CD1c-positive myeloid dendritic cell (primary cell): ENCODE measurements at regions not wholly inside any gene's neighbourhood (a gene's known extent, or its start where the extent isn't known, plus 50 kb on each side); places are given as distances from the start of the nearest gene placed in this dataset.
"Not testable (repeated sequence)": the region's sequence is repeated elsewhere in the genome, so short reads cannot be mapped to it uniquely, and the experiment has no call there.

Experiments used
- DNase-seq: peaks from one replicate; pipeline ENCODE4 v3.0.0-alpha.2; 2016; ENCODE audit errors: extremely low spot score

DNA sequence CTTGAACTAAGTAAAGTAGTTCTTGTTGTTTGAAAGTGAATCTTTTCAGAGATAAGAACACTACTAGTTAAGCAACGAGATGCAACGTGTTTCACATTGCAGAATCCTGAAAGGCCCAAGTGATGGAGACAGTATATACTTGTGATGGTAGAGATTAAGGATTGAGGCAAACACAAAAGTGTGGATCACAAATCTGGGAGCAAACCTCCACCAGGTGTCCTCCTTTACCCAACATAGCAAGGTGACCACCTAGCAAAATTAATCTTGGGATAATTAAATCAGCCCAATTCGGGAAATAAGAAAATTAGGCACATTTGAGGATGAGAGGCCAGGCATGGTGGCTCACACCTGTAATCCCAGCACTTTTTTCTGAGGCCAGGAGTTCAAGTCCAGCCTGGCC lies 563.9 kb downstream of the DACH1 start:
- DNase-seq: no peak

DNA sequence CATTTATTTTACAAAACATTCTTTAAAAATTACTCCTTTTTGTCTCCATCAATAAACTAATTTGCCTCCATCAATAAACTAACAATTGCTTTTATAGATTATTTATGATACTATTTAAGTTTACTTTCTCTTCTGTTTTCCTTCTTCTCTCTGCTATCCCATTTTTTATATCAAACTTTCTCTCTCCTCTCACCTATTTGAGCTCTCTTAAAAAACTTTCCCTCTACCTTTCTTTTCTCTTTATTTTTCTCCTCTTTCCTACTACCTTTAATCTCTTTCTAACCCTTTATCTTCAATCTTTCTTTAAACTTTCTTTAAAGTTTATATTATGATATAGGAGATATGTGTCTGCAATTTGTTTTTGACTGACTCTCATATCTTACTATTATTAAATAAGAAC lies 566.4 kb downstream of the DACH1 start:
- DNase-seq: no peak

DNA sequence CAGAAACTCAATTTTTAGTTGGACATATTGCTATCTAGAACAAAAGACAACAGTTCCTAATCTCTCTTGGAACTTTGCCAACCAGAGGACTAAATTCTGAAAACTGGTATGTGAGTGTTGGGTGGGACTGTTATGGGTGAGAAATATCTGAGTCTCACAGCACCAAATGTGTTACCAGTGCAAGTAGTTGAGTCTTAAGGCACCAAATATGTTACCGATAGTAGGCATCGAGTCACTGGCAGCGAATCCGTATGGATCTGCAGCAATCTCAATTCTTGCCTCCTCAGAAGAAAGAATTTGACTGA lies 575.2 kb downstream of the DACH1 start:
- no peak for DNase-seq

DNA sequence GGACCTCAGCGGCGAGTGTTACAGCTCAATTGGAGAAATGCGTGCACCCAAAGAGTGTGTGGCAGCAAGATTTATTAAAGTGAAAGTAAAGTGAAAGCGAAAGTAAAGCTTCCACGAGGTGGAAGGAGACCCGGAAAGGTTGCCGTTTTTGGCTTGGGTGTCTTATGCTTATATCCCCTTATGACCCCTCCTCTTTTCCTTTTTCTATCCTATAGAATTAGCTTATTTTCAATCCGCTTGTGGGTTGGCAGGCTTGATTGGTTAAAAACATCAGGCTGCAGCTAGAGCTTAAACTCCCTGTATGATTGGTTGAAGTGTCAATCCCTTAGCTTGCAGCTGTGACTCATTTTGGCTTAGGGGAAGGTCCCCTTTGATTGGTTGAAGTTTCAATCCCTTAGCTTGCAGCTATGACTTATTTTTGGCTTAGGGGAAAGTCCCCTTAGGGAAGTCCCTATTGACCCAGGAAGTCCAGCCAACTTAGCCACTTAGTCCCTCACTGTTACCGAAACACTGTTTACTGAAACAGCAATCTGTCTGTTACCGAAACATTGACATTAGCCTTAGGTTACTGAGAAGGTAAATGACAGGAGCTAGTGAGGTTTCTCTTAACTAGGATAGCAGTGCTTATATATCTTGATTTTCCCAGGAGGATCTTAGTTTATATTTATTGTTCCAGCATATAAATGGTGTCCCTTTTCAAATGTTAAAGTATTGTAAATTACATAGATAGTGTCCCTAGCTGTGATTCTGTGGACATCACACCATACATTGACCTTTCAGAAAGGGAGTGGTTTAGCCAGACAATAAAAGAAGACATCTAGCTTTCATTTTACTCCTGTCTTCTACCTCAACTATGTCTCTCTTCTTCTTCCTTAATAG lies 575.8 kb downstream of the DACH1 start:
- DNase-seq: peak; percentile 89

DNA sequence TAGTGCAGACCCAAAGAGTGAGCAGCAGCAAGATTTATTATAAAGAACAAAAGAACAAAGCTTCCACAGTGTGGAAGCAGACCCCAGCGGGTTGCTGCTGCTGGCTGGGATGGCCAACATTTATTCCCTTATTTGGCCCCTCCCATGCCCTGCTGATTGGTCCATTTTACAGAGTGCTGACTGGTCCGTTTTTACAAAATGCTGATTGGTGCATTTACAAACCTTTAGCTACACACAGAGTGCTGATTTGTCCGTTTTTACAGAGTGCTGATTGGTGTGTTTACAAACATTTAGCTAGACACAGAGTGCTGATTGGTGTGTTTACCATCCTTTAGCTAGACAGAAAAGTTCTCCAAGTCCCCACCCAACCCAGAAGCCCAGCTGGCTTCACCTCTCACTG lies 577.0 kb downstream of the DACH1 start:
- DNase-seq: not testable (repeated sequence)

DNA sequence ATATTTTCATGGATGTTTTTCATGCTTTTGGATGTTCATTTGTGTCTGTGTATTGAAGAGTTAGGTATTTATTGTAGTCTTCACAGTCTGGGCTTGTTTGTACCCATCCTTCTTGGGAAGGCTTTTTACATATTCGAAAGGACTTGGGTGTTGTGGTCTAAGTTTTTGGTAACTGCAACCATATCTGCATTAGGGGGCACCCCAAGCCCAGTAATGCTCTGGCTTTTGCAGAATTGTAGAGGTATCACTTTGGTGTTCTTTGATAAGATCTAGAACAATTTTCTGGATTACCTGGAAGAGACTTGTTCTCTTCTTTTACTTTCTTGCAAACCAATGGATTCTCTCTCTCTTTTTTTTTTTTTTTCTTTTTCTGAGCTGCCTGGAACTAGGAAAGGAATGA lies 581.3 kb downstream of the DACH1 start:
- no peak for DNase-seq

DNA sequence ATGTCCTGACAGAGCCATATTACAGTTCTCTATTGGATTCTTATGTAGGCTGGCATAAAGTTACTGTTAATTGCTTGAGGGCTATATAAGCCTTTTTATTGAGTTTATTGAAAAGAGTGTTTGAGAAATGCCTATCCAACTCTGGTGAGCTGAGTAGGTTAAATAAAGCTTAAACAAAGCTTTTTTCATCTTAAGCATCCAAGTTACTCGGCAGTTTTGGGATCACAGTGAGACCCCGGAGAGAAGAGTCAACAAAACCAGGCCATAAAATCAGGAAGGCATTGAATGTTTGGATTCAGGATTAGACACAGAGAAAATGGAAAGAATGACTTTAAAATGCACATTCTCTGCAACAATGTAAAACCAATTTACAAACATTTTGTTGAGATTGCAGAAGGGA lies 588.5 kb downstream of the DACH1 start:
- no peak for DNase-seq

DNA sequence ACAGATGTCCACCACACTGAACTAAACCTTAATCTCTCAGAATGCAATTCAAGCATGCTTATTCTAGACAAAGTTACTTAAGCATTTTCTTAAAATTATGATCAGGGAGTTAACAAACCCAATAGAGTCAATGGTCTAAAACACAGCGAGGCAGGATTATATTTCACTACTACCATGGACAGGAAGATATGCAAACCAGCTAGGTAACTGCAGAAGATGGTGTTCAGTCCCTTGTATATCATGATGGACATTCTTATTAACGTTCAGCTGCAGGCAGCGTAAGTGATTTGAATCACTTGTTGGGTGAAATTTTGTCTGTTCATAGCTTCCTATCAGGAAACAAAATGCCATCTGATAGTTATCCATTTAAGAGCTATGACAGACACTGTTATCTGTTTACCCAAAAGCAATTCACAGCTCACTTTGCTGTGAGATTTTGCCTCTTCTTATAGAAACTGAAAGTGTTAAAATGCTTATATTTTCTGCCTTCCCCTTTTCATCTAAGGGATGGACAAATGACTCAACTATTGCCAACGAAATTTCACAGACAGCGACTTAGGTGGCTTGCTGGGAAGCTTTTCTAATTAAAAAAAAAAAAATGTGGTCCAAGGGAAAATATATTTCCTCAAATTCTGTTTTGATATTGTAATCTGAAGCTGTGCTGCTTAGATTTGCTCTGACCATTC lies 591.9 kb downstream of the DACH1 start:
- DNase-seq: peak; percentile 30

DNA sequence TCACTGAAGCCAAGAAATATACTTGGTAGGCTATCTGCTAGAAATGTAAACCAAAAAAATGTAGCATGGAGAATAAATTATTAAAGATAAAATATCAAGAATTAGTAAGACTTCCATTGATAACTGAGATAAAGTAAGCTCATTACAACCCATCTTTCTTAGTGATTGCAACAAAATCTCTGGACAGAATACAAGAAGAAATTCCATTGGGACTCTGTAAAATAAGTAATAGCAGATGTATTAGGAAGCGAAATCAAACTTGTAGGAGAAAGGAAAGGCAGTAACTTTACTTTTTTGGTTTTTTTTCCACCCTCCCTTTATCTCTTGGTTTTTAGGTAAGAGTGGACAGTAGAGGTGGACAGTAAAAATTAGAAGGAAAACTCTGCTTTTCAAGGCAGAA lies 605.7 kb downstream of the DACH1 start:
- no peak for DNase-seq

DNA sequence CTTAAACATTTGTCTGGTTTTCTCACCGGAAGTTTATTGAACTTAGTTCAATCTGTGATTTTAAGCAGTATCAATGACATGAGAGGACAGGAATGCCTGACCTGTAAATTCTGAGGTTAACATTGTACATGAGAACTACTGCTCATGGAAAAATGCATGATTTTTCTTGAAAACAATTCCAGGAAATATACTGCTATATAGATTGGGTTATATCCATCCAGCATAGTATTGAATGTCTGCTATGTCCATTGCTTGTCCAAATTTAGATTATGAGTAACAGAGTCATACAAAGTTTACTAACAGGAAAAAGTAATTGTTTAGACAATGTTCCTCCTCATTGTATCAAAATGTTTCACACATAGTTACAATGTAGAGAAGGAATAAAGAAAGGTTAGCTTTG lies 606.8 kb downstream of the DACH1 start:
- no peak for DNase-seq

DNA sequence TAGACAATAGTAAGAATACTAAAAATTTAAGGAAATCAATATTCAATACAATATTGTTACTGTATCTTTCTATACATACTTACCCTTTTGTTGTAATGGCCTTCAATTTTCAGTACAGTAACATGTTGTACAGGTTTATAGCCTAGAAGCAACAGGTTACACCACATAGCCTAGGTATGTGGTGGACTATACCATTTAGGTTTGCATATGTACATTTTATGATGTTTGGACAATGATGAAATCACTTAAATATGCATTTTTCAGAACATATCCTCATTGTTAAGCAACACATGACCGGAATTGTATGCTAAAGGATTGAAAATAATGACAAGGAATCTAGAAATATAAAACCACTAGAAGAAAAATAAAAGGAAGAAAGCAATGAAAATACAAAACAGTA lies 611.4 kb downstream of the DACH1 start:
- no peak for DNase-seq

DNA sequence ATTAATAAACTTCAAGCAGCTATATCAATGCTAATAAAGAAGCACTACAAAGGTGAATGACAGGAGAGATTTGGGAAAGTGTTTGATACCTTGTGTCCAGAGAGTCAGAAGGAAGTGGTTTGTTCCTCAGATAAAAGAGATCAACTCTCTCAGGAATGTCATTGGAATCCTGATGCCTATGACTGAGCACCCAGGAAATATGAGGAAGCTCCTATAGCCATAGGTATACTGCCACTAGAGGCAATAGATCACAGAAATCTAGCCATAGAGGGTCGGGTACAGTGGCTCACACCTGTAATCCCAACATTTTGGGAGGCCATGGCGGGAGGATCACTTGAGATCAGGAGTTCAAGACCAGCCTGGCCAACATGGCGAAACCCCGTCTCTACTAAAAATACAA lies 612.6 kb downstream of the DACH1 start:
- DNase-seq: no peak

DNA sequence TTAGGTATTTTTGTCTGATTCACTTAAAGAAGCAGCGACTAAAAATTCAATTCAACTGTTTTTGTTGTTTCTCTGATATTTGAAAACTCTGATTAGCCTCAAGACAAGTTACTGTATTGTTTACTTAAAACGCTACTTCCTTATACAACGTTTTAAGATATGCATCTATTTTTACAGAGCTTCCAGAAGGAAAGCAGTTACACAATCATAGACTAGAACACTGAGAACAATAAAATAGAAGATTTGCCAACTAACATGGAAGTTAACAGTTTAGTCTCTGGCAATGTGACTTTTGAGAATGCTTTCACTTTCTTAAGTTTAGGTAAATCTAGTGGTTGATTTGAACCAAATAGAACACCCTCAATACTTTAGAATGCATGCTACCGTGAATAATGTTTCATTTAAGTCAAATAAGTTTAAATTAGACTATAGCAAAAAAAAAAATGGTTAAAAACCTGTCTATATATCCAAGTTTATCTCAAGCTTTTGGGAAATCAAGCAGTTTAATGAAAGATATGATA lies 614.8 kb downstream of the DACH1 start:
- DNase-seq: no peak

DNA sequence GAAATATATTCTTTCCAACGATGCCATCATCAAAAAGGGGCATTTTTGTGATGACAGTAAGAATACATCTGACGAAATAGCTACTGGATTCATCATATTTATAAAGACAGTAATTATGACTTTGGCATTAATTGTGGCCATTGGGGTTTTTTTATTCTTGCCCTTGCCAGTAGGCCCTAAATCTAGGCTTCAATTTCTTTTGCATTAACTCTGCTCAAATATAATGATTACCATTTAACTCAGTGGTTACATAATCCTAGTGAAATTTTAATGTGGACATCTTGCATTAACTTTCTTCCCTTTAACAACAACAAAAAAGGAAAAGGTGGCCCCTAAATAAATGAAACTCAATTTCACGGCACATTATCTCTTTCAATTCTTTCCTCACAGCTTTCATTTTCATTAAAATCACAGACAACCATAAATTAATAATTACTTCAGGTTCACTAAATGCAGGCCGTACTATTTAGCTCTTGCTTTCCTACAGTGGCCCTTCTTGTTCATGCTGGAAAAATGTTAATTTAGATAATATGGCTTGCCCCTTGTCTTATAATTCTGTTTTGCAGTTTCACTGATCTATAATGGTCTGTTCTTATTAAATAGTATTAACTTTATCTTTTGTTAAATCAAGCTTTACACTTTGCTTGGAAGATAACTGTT lies 615.6 kb downstream of the DACH1 start:
- DNase-seq: no peak

DNA sequence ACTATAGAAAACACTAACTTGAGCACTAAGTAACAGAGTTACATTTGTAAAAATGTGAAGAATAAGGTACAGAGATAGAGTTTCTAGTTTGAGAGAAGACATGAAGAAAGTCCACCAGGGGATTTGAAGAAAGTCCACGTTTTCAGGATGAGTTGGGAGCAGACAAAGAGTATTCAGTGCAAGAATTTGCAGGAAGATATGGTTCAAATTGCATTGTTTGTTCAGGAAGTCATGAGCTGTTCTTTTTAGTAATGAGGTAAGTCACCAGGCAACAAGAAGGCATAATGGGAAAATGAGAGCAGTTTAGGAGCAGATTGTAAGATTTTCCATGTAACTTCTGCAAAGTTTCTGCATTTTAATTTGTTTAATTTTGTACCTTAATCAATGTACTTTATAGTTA lies 618.0 kb downstream of the DACH1 start:
- no peak for DNase-seq

DNA sequence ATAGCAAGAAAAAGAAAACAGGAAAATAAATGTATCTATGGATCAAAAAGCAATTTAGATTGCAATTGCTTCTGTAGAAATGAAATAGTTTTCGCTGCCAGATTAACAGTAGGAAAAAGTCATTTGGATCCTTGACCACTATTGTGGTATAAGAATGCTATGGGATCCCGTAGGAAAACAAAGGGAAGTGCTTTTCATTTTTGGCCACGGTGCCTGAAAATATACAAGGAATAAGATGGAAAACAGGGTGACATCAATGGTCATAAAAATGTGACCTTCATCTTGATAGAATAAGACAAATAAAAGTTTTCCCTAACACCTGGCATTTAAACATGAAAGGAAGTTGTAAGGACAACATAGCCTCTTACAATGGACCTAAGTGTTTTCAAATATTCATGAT lies 622.8 kb downstream of the DACH1 start:
- no peak for DNase-seq

DNA sequence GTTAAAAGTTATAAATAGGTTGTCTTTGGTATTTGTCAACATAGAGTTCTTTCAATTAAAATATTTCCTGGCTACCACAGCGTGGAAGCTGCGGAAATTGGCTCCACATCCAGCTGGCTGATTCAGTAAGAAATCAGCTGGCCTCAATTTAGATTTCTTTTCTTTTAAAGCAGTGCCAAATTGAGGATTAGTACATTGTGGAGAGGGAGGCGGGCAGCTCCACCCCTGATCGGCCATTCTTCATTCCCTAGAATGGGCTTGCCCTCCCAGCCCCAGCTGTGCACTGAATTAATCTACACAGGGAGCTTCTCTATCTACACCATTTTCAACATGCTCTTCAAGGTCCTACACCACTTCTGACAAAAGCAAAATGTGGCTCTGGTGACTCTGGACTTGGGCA lies 624.8 kb downstream of the DACH1 start:
- no peak for DNase-seq

DNA sequence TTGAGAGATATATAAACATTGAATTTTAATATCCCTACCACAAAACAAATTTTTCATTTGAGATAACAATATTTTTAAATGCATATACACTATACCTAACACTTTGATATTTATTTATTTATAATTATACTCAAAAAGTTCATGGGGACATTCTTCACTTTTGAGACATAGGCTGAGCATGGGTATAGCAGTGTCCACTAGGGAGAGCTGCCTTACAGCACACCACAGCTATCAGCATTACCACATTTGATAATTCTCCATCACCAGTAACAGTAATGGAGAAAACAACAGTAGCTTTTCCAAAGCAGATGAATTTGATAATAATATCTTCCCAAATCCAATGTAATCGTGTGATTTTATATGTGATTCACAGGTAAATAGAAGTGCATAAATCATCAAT lies 626.1 kb downstream of the DACH1 start:
- no peak for DNase-seq

DNA sequence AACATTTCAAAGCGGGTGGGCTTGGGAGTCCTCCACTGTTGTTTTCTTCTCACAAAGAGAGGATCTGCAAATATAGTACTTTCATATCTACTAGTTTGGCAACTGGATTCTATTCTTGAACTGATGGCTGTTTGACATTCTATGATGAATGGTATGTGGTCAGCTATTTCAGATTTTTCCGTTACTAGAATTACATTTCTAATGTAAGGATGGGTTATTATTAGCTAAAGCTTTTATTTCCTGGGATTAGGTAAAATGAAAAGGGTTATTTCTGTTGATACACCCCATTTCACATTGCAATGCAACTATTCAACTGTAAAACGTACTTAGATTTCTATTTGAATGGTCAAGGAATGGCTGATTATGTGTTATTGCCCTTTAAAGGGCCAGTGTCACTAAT lies 629.7 kb downstream of the DACH1 start:
- DNase-seq: no peak

DNA sequence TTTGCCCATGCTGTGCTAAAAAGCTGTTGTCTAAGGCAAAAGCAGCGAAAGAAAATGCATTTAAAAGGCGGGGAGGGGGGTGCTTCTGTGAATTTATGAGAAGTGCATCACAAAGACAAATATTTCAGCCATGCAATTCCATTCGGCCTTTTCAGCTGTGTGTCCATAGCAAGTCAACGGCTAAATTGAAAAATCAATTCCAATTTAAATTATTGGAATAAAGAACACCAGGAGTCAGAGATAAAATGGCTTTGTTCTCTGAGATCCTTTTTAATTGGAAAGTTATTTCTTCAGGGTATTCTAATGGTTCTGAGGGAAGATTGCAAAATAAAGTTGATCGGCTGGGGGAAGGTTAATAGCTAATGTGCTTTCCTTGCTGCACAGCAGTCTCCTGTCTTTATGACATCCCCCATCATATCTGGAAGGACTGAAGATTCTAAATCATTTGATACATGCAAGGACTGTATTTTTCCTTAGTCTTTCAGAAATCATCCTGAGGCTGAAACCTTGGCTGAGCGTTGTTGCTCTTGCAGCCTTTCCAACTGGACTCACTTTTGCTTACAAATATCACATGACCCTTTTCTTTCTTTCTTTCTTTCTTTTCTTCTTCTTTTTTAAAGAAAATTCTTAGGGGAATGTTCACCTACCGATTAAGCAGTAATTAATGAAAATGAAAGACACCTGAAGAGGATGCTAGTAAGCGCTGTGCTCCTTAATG lies 647.1 kb downstream of the DACH1 start:
- DNase-seq: no peak

DNA sequence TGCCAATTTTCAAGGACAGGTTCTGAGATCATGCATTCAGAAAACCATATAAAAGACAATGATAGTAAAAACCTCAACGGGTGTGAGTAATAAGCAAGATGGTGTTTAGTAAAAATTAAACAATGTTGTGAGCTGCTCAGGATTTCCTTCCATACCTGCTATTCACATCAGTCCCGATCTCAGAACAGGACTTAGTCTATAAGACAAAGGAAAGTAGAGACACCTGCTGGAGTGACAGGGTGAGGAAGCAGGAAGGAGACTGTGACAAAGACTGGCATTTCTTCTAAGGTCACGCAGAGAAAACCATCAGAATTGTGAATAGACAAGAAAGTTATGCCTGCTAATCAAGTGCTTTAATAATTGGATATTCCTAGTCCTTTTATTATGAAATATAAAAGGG lies 648.0 kb downstream of the DACH1 start:
- no peak for DNase-seq

DNA sequence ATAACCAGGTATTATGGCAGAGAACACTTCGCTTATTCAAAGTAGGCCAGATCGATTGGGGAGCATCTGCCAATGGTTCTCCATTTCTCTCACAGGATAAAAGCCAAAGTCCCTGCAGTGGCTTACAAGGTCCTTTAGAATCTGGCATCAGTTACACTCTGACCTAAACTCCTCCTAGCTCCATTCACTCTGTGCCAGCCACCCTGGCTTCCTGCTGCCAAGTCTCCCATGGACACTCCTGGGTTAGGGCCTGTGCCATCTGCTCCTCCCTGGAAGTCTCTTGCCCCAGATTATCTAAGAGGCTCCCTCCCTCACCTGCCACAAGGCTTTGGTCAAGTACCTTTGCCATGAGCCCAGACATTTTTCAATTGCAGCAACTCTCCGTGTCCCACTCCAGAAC lies 649.2 kb downstream of the DACH1 start:
- DNase-seq: no peak
